ENCODE measurements at regions not wholly inside any gene's neighbourhood (a gene's known extent, or its start where the extent isn't known, plus 50 kb on each side); places are given as distances from the start of the nearest gene placed in this dataset.

- TF ChIP-seq POLR2AphosphoS5 (IDR thresholded peaks at IDR 0.05): no peak
- TF ChIP-seq, protein P1, sequence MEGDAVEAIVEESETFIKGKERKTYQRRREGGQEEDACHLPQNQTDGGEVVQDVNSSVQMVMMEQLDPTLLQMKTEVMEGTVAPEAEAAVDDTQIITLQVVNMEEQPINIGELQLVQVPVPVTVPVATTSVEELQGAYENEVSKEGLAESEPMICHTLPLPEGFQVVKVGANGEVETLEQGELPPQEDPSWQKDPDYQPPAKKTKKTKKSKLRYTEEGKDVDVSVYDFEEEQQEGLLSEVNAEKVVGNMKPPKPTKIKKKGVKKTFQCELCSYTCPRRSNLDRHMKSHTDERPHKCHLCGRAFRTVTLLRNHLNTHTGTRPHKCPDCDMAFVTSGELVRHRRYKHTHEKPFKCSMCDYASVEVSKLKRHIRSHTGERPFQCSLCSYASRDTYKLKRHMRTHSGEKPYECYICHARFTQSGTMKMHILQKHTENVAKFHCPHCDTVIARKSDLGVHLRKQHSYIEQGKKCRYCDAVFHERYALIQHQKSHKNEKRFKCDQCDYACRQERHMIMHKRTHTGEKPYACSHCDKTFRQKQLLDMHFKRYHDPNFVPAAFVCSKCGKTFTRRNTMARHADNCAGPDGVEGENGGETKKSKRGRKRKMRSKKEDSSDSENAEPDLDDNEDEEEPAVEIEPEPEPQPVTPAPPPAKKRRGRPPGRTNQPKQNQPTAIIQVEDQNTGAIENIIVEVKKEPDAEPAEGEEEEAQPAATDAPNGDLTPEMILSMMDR (IDR thresholded peaks at IDR 0.05): no peak
Measured at GRCh38 chr5:89253666-89254352, 370.8 kb upstream of the MEF2C start.

All from esophagus muscularis mucosa (tissue), 3 donors.